H1 (cell line): ENCODE measurements at regions not wholly inside any gene's neighbourhood (a gene's known extent, or its start where the extent isn't known, plus 50 kb on each side); places are given as distances from the start of the nearest gene placed in this dataset.

Source experiments
- CTCF ChIA-PET: fragments of 300-600 bp; sonication (Branson Sonifier 250); formaldehyde crosslinking; loops from one replicate; lab custom pipeline; 2021; ENCODE audit not compliant: partially characterized antibody; lab: Charles Lee
- POLR2A ChIA-PET: fragments of 300-600 bp; sonication (Branson Sonifier 250); formaldehyde crosslinking; loops from one replicate; lab custom pipeline; 2021; ENCODE audit warnings: inconsistent platforms; ENCODE audit not compliant: partially characterized antibody; lab: Charles Lee
- DNase-seq, 2 experiments: peaks; one replicate each; pipeline versions ENCODE4 v3.0.0 to v3.0.0-alpha.2; 2010 to 2022; ENCODE audit warnings: low spot score in 2 of 2, low read depth in 1 of 2, mixed read lengths in 1 of 2
- FAIRE-seq: peaks from 2 replicates; lab custom pipeline; 2011; peaks lifted over from hg19 to GRCh38; lab: Jason Lieb, UNC
- H2AFZ ChIP-seq: 2 replicates; pipeline ENCODE4 v1.8.1; 2012; ENCODE audit warnings: low read length, inconsistent platforms
- H2AK5ac ChIP-seq: 2 replicates; pipeline ENCODE4 v1.6.1; 2013; ENCODE audit warnings: low read depth, low read length
- H2BK120ac ChIP-seq: replicated peaks from 2 replicates; pipeline ENCODE3; 2013; ENCODE audit warnings: low read depth, low read length, inconsistent platforms
- H2BK12ac ChIP-seq: 2 replicates; pipeline ENCODE4 v1.6.1; 2013; ENCODE audit warnings: low read depth, low read length
- H2BK15ac ChIP-seq: 2 replicates; pipeline ENCODE4 v1.6.1; 2013; ENCODE audit warnings: low read length
- H2BK20ac ChIP-seq: 2 replicates; pipeline ENCODE4 v1.6.1; 2013; ENCODE audit warnings: low read length
- H2BK5ac ChIP-seq: 2 replicates; pipeline ENCODE4 v1.6.1; 2013; ENCODE audit warnings: low read depth, low read length
- H3K14ac ChIP-seq: 2 replicates; pipeline ENCODE4 v1.6.1; 2013; ENCODE audit warnings: inconsistent platforms; ENCODE audit not compliant: insufficient read length
- H3K18ac ChIP-seq: 2 replicates; pipeline ENCODE4 v1.6.1; 2013; ENCODE audit warnings: low read length; ENCODE audit errors: extremely low read depth
- H3K23ac ChIP-seq: 2 replicates; pipeline ENCODE4 v1.6.1; 2013; ENCODE audit warnings: inconsistent platforms; ENCODE audit not compliant: insufficient read length
- H3K23me2 ChIP-seq: 2 replicates; pipeline ENCODE4 v1.6.1; 2013; ENCODE audit warnings: low read depth, low read length
- H3K27ac ChIP-seq: 2 replicates; pipeline ENCODE4 v1.6.1; 2011; ENCODE audit warnings: low read depth, low read length, inconsistent platforms
- H3K27me3 ChIP-seq, 4 experiments: replicated peaks in 1 of 4; 1 replicate in 1 of 4; 2 replicates in 3 of 4; pipeline versions ENCODE4 v1.6.1 to v1.8.1; 2011 to 2013; ENCODE audit warnings: low read length in 3 of 4, mild to moderate bottlenecking in 3 of 4, inconsistent platforms in 2 of 4, mixed read lengths in 2 of 4, moderate library complexity in 1 of 4; ENCODE audit not compliant: control insufficient read depth in 3 of 4, insufficient read depth in 3 of 4; ENCODE audit errors: extremely low read depth in 1 of 4
- H3K36me3 ChIP-seq, 4 experiments: 2 replicates each; pipeline versions ENCODE4 v1.6.1 to v1.8.1; 2011 to 2013; ENCODE audit warnings: mild to moderate bottlenecking in 4 of 4, low read length in 3 of 4, moderate library complexity in 2 of 4, control low read depth in 1 of 4, inconsistent platforms in 1 of 4; ENCODE audit not compliant: insufficient read depth in 4 of 4, control insufficient read depth in 2 of 4
- H3K4ac ChIP-seq: replicated peaks from 2 replicates; pipeline ENCODE3; 2013; ENCODE audit warnings: low read length, low read depth, mixed read lengths, inconsistent platforms; ENCODE audit not compliant: insufficient read length
- H3K4me1 ChIP-seq, 4 experiments: replicated peaks in 1 of 4; 1 replicate in 1 of 4; 2 replicates in 3 of 4; pipeline versions ENCODE4 v1.6.1 to v1.8.1; 2011 to 2013; ENCODE audit warnings: low read length in 3 of 4, inconsistent platforms in 2 of 4, mixed read lengths in 1 of 4; ENCODE audit not compliant: insufficient read depth in 4 of 4, control insufficient read depth in 3 of 4
- H3K4me2 ChIP-seq, 2 experiments: 2 replicates each; pipeline versions ENCODE4 v1.6.1 to v1.8.1; 2011 to 2013; ENCODE audit warnings: low read depth in 2 of 2, low read length in 2 of 2, control low read depth in 1 of 2, inconsistent platforms in 1 of 2, mild to moderate bottlenecking in 1 of 2; ENCODE audit not compliant: insufficient read depth in 1 of 2
- H3K4me3 ChIP-seq, 4 experiments: fragments of 200-600, 300-600 bp in 1 of 4; sonication (generic), shearing (Covaris generic), sonication (Bioruptor Twin) in 1 of 4; 2 replicates each; pipeline versions ENCODE4 v1.5.1 to v1.8.1; 2011 to 2016; ENCODE audit warnings: low read length in 4 of 4, low read depth in 3 of 4, control low read depth in 2 of 4, inconsistent platforms in 2 of 4, mild to moderate bottlenecking in 2 of 4, mixed read lengths in 1 of 4, moderate library complexity in 1 of 4; ENCODE audit not compliant: insufficient read depth in 2 of 4; ENCODE audit errors: extremely low read depth in 1 of 4
- H3K56ac ChIP-seq: replicated peaks from 2 replicates; pipeline ENCODE3; 2013; ENCODE audit warnings: low read depth, mild to moderate bottlenecking, mixed read lengths, low read length, inconsistent platforms; ENCODE audit not compliant: insufficient read length
- H3K79me1 ChIP-seq: 2 replicates; pipeline ENCODE4 v1.6.1; 2013; ENCODE audit warnings: low read depth, low read length, control low read depth
- H3K79me2 ChIP-seq, 2 experiments: 2 replicates each; pipeline versions ENCODE4 v1.6.1 to v1.8.1; 2012 to 2013; ENCODE audit warnings: low read length in 2 of 2, mild to moderate bottlenecking in 2 of 2, inconsistent platforms in 1 of 2; ENCODE audit not compliant: insufficient read depth in 2 of 2, control insufficient read depth in 1 of 2
- H3K9ac ChIP-seq, 4 experiments: replicated peaks in 1 of 4; 1 replicate in 1 of 4; 2 replicates in 3 of 4; pipeline versions ENCODE4 v1.6.1 to v1.8.1; 2011 to 2013; ENCODE audit warnings: low read depth in 3 of 4, low read length in 3 of 4, control low read depth in 2 of 4, mild to moderate bottlenecking in 2 of 4, moderate library complexity in 2 of 4, inconsistent platforms in 1 of 4; ENCODE audit errors: extremely low read depth in 1 of 4
- H3K9me3 ChIP-seq, 2 experiments: 2 replicates each; pipeline versions ENCODE4 v1.6.1 to v1.8.1; 2012 to 2013; ENCODE audit warnings: mild to moderate bottlenecking in 2 of 2, moderate library complexity in 2 of 2, control low read depth in 1 of 2, inconsistent platforms in 1 of 2, low read depth in 1 of 2, low read length in 1 of 2, mixed read lengths in 1 of 2; ENCODE audit not compliant: insufficient read depth in 2 of 2
- H4K20me1 ChIP-seq, 2 experiments: replicated peaks in 1 of 2; 2 replicates each; pipeline versions ENCODE3 to v1.8.1; 2011 to 2013; ENCODE audit warnings: inconsistent platforms in 2 of 2, low read length in 2 of 2, mild to moderate bottlenecking in 1 of 2; ENCODE audit not compliant: insufficient read depth in 2 of 2, control insufficient read depth in 1 of 2
- H4K5ac ChIP-seq: 2 replicates; pipeline ENCODE4 v1.6.1; 2013; ENCODE audit warnings: low read length, low read depth, mixed read lengths, inconsistent platforms; ENCODE audit not compliant: insufficient read length
- H4K8ac ChIP-seq: 2 replicates; pipeline ENCODE4 v1.8.0; 2013; ENCODE audit warnings: mild to moderate bottlenecking, moderate library complexity, low read length, inconsistent platforms; ENCODE audit not compliant: insufficient read depth; ENCODE audit errors: extremely low read depth
- H4K91ac ChIP-seq: replicated peaks from 2 replicates; pipeline ENCODE3; 2013; ENCODE audit warnings: low read length, mixed read lengths, inconsistent platforms; ENCODE audit not compliant: insufficient read length
- CHD1 ChIP-seq: IDR thresholded peaks from 2 replicates; pipeline ENCODE4 v1.6.1; 2012; ENCODE audit warnings: low read depth, low read length, improper control_type of control experiment
- CHD2 ChIP-seq: IDR thresholded peaks from 2 replicates; pipeline ENCODE4 v1.6.1; 2012; ENCODE audit warnings: low read length, improper control_type of control experiment
- E2F6 ChIP-seq: IDR thresholded peaks from 2 replicates; pipeline ENCODE4 v1.6.1; 2012; ENCODE audit warnings: inconsistent platforms
- GTF2F1 ChIP-seq: IDR thresholded peaks from 2 replicates; pipeline ENCODE4 v1.6.1; 2012; ENCODE audit warnings: low read depth, low read length, improper control_type of control experiment, borderline replicate concordance
- KDM1A ChIP-seq: fragments of 200-600, 300-600 bp; sonication (generic); IDR thresholded peaks from 2 replicates; pipeline ENCODE4 v1.7.1; 2016; ENCODE audit warnings: mild to moderate bottlenecking, low read length, borderline replicate concordance
- KDM5A ChIP-seq: fragments of 200-600 bp; IDR thresholded peaks from 2 replicates; pipeline ENCODE4 v1.7.1; 2012; ENCODE audit warnings: mild to moderate bottlenecking, low read length, inconsistent platforms, mixed read lengths
- POLR2A ChIP-seq, 2 experiments: IDR thresholded peaks; 1 replicate in 1 of 2; 2 replicates in 1 of 2; pipeline ENCODE4 v1.6.1; 2011; ENCODE audit warnings: low read depth in 2 of 2, low read length in 2 of 2, mild to moderate bottlenecking in 2 of 2; ENCODE audit errors: control extremely low read depth in 1 of 2
- SP1 ChIP-seq: IDR thresholded peaks from 2 replicates; pipeline ENCODE4 v1.6.1; 2011; ENCODE audit warnings: low read depth, low read length
- WGBS, 2 experiments: shearing (Covaris generic) in 1 of 2; methylation state at CpG; one replicate each; pipeline versions ENCODE4 v1.1.6 to v1.1.7; 2013 to 2015; ENCODE audit warnings: low lambda C conversion rate in 2 of 2, mixed read lengths in 2 of 2, inconsistent platforms in 1 of 2, low coverage in 1 of 2, missing lambda C conversion rate in 1 of 2; ENCODE audit not compliant: insufficient replicate concordance in 2 of 2, insufficient coverage in 1 of 2, insufficient read length in 1 of 2; ENCODE audit errors: extremely low coverage in 1 of 2, missing lambda C conversion rate in 1 of 2; 5-methylcytosine and 5-hydroxymethylcytosine counted together

DNA sequence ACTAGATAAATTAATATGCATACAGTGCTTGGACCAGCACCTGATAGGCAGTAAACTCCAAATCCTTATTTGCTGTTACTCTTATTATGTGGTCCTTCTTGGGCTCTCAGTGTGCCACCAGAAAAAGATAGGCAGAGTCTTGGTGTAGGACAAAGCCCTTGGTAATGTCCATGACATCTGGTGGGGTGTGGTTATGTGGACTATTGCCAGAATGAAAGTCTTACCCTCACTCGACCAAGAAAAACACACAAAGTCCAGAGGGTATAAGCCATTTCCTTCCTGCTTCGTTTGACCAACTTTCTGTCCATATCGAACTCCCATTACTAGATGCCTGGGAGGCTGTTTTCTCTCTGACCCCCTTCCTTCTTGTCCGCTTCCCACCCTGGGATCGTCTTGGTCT is 140.9 kb downstream of the UTP18 start:
- no peak overlapping the region for H2AK5ac ChIP-seq
- no peaks in the 10 kb centered on the region for H3K9me3 ChIP-seq
- no peaks in the 10 kb centered on the region for H3K79me2 ChIP-seq
- no peak overlapping the region for H2BK15ac ChIP-seq
- WGBS, 2 experiments: 67% methylated on average over 5 of the region's 5 CpGs; no CpG with 5 or more reads in 1 of the 2 experiments
- H3K79me1 ChIP-seq: no peaks in the 10 kb centered on the region
- no peak overlapping the region for H2BK12ac ChIP-seq
- H3K23ac ChIP-seq: no peak overlapping the region
- no peak overlapping the region for H2BK5ac ChIP-seq
- H4K20me1 ChIP-seq: no peaks in the 10 kb centered on the region
- H3K27ac ChIP-seq: no peak overlapping the region
- H3K9ac ChIP-seq: no peak overlapping the region
- no peak overlapping the region for H3K4ac ChIP-seq
- H3K4me1 ChIP-seq: peaks cover 0 to 8% (median 2%) of the 10 kb centered on the region in 4 experiments; a peak in 2 of 7 replicates
- H3K56ac ChIP-seq: no peak overlapping the region
- no peak overlapping the region for H2AFZ ChIP-seq
- no peak for FAIRE-seq
- no peak overlapping the region for H2BK120ac ChIP-seq
- H4K8ac ChIP-seq: no peak overlapping the region
- H3K36me3 ChIP-seq: no peaks in the 10 kb centered on the region
- no peak overlapping the region for H3K4me2 ChIP-seq
- no peak for DNase-seq
- POLR2A ChIA-PET: no interaction called here
- no peak overlapping the region for H4K91ac ChIP-seq
- H3K18ac ChIP-seq: no peak overlapping the region
- no peak for TF ChIP-seq CHD2
- TF ChIP-seq SP1: no peak
- no peak for TF ChIP-seq KDM1A
- no peak for TF ChIP-seq CHD1
- TF ChIP-seq GTF2F1: no peak
- no peak for TF ChIP-seq KDM5A
- no peak for TF ChIP-seq E2F6
- no peak for TF ChIP-seq POLR2A (IDR thresholded peaks at IDR 0.05; ENCODE audit: control extremely low read depth in 1 of 2, low read depth in 2 of 2, low read length in 2 of 2)
- no peaks in the 10 kb centered on the region for H3K27me3 ChIP-seq
- no peak overlapping the region for H2BK20ac ChIP-seq
- no peak overlapping the region for H3K14ac ChIP-seq
- no peak overlapping the region for H3K4me3 ChIP-seq
- H4K5ac ChIP-seq: no peak overlapping the region
- no peaks in the 10 kb centered on the region for H3K23me2 ChIP-seq
- CTCF ChIA-PET: interaction anchor here (0.8 to 1.5 kb wide), 2 partner anchors 18 to 34 kb away, joined by 3 to 4 read pairs; no protein-coding TSS in a partner anchor
